C4-2B (cell line): ENCODE measurements at regions not wholly inside any gene's neighbourhood (a gene's known extent, or its start where the extent isn't known, plus 50 kb on each side); places are given as distances from the start of the nearest gene placed in this dataset.
"Not testable (repeated sequence)": the region's sequence is repeated elsewhere in the genome, so short reads cannot be mapped to it uniquely, and the experiment has no call there.

Experiments used
- ZFX ChIP-seq: fragments of 450-650 bp; IDR thresholded peaks from 2 replicates; pipeline ENCODE4 v1.6.1; 2017
- TF ChIP-seq, protein P1 (sequence below): fragments of 450-650 bp; conservative IDR thresholded peaks from 2 replicates; pipeline ENCODE4 v1.5.1; 2017; ENCODE audit warnings: mild to moderate bottlenecking

DNA sequence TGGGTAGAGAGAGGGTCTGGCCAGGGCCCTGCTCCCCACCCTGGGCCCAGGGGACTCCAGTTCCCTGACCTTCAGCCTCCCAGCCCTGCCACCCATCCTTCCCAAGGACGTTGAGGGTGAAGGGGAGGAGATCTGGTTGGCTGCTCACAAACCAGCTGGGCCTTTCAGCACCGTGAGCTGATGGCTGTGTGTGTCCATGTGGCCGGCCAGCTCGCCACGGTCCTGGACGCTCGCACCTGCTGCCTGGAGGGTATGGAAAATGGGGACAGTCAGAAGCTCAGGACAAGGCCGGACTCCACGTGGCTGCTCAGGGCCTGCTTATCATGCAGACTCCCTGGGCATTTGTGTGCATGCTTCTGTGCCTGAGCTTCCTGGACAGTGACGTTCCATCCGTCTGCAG is 110.3 kb downstream of the NPIPB11 start:
- TF ChIP-seq, protein P1, sequence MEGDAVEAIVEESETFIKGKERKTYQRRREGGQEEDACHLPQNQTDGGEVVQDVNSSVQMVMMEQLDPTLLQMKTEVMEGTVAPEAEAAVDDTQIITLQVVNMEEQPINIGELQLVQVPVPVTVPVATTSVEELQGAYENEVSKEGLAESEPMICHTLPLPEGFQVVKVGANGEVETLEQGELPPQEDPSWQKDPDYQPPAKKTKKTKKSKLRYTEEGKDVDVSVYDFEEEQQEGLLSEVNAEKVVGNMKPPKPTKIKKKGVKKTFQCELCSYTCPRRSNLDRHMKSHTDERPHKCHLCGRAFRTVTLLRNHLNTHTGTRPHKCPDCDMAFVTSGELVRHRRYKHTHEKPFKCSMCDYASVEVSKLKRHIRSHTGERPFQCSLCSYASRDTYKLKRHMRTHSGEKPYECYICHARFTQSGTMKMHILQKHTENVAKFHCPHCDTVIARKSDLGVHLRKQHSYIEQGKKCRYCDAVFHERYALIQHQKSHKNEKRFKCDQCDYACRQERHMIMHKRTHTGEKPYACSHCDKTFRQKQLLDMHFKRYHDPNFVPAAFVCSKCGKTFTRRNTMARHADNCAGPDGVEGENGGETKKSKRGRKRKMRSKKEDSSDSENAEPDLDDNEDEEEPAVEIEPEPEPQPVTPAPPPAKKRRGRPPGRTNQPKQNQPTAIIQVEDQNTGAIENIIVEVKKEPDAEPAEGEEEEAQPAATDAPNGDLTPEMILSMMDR = not testable (repeated sequence)
- TF ChIP-seq ZFX = not testable (repeated sequence)
